WI38 (cell line): ENCODE measurements at regions not wholly inside any gene's neighbourhood (a gene's known extent, or its start where the extent isn't known, plus 50 kb on each side); places are given as distances from the start of the nearest gene placed in this dataset.

ENCODE experiments used
- H3K4me3 ChIP-seq: 2 replicates; pipeline ENCODE4 v1.5.1; 2011; ENCODE audit warnings: low read depth, mild to moderate bottlenecking, control low read depth, low read length
- CTCF ChIP-seq: IDR thresholded peaks from 2 replicates; pipeline ENCODE4 v1.5.1; 2012; ENCODE audit warnings: low read depth, mild to moderate bottlenecking, control low read depth, low read length

GRCh38 chr12:13282861-13283260 lies 86.3 kb downstream of the EMP1 start:
- TF ChIP-seq CTCF, result no peak
- H3K4me3 ChIP-seq, result no peak overlapping the region

GRCh38 chr12:13278249-13278787 lies 81.8 kb downstream of the EMP1 start:
- 0 out of 2 replicates have a peak overlapping the region, but pooled peaks have one; percentile 6 for H3K4me3 ChIP-seq

GRCh38 chr12:13277293-13277692 lies 80.8 kb downstream of the EMP1 start:
- no peak for TF ChIP-seq CTCF
- no peak overlapping the region for H3K4me3 ChIP-seq

More at GRCh38 chr12:13278249-13278787, 81.8 kb downstream of the EMP1 start:
- peak; percentile 99 for TF ChIP-seq CTCF

GRCh38 chr12:13275241-13276085 lies 78.9 kb downstream of the EMP1 start:
- no peak for TF ChIP-seq CTCF
- H3K4me3 ChIP-seq, result no peak overlapping the region

GRCh38 chr12:13273850-13274249 lies 77.3 kb downstream of the EMP1 start:
- H3K4me3 ChIP-seq, result 0 out of 2 replicates have a peak overlapping the region, but pooled peaks have one; percentile 7
- TF ChIP-seq CTCF, result no peak

- TF ChIP-seq CTCF, result no peak
- H3K4me3 ChIP-seq, result no peak overlapping the region
Observed at GRCh38 chr12:13273097-13273496, 76.6 kb downstream of the EMP1 start.

GRCh38 chr12:13270817-13271216 lies 74.3 kb downstream of the EMP1 start:
- no peak for TF ChIP-seq CTCF
- no peak overlapping the region for H3K4me3 ChIP-seq
